Activated CD8-positive, alpha-beta memory T cell treated with anti-CD3 and anti-CD28 coated beads, Interleukin-2, amount 10 ng/mL, durations not matched to agents 7 days and 5 days (primary cell): ENCODE measurements at regions not wholly inside any gene's neighbourhood (a gene's known extent, or its start where the extent isn't known, plus 50 kb on each side); places are given as distances from the start of the nearest gene placed in this dataset.

Experiments
- ATAC-seq: fragments of 150-1000 bp; cut with Tn5 transposase; one replicate; pipeline ENCODE4 v1.10.0; 2021; ENCODE audit warnings: moderate library complexity
- CTCF ChIA-PET: fragments of 350-600 bp; sonication (Branson Sonifier 250); formaldehyde crosslinking; loops from one replicate; lab custom pipeline; 2021; ENCODE audit warnings: antibody characterized with exemption; lab: Charles Lee
- DNase-seq: peaks from one replicate; pipeline ENCODE4 v3.0.0-alpha.2; 2020
- H3K27ac Mint-ChIP-seq: one replicate; pipeline ENCODE4 v1.8.0; 2021; ENCODE audit warnings: mild to moderate bottlenecking, mixed read lengths
- H3K27me3 Mint-ChIP-seq: one replicate; pipeline ENCODE4 v1.8.0; 2021; ENCODE audit warnings: mixed read lengths
- H3K36me3 Mint-ChIP-seq: one replicate; pipeline ENCODE4 v1.8.0; 2021; ENCODE audit warnings: mild to moderate bottlenecking, mixed read lengths
- H3K4me1 Mint-ChIP-seq: one replicate; pipeline ENCODE4 v1.8.0; 2021; ENCODE audit warnings: mixed read lengths
- H3K4me3 Mint-ChIP-seq: one replicate; pipeline ENCODE4 v1.8.0; 2021; ENCODE audit warnings: mild to moderate bottlenecking, moderate library complexity, mixed read lengths
- H3K9me3 Mint-ChIP-seq: one replicate; pipeline ENCODE4 v1.8.0; 2022; ENCODE audit warnings: low read depth, mixed read lengths

- no peak overlapping the region for H3K4me3 Mint-ChIP-seq
- CTCF ChIA-PET: no interaction called here
- no peaks in the 10 kb centered on the region for H3K9me3 Mint-ChIP-seq
Measured at GRCh38 chr6:109290143-109290931, 91.9 kb downstream of the CD164 start.

GRCh38 chr6:109285366-109285765 lies 96.9 kb downstream of the CD164 start:
- DNase-seq: no peak

More at GRCh38 chr6:109290143-109290931, 91.9 kb downstream of the CD164 start:
- ATAC-seq: no peak
- Mint-ChIP-seq H3K27ac (no peak overlapping the region), H3K36me3 (no peaks in the 10 kb centered on the region), H3K4me1 (no peaks in the 10 kb centered on the region), H3K27me3 (peaks cover 11% of the 10 kb centered on the region)
- no peak for DNase-seq

GRCh38 chr6:109284675-109285074 lies 97.6 kb downstream of the CD164 start:
- Mint-ChIP-seq H3K27me3 (peaks cover 16% of the 10 kb centered on the region), H3K36me3 (no peaks in the 10 kb centered on the region), H3K27ac (no peak overlapping the region), H3K9me3 (no peaks in the 10 kb centered on the region), H3K4me3 (no peak overlapping the region), H3K4me1 (no peaks in the 10 kb centered on the region)
- ATAC-seq: no peak
- CTCF ChIA-PET: interaction anchor here (0.5 kb wide), 1 partner anchor 28 kb away, joined by 3 read pairs; no protein-coding TSS in a partner anchor
- no peak for DNase-seq

More at GRCh38 chr6:109285366-109285765, 96.9 kb downstream of the CD164 start:
- Mint-ChIP-seq H3K27me3 (peaks cover 16% of the 10 kb centered on the region), H3K4me3 (no peak overlapping the region), H3K27ac (no peak overlapping the region), H3K4me1 (no peaks in the 10 kb centered on the region), H3K36me3 (no peaks in the 10 kb centered on the region), H3K9me3 (no peaks in the 10 kb centered on the region)
- CTCF ChIA-PET: interaction anchor here (0.5 kb wide), 1 partner anchor 29 kb away, joined by 3 read pairs; no protein-coding TSS in a partner anchor
- no peak for ATAC-seq

GRCh38 chr6:109282756-109283155 lies 99.5 kb downstream of the CD164 start:
- DNase-seq: no peak
- H3K36me3 Mint-ChIP-seq: no peaks in the 10 kb centered on the region
- H3K9me3 Mint-ChIP-seq: no peaks in the 10 kb centered on the region
- H3K4me3 Mint-ChIP-seq: no peak overlapping the region
- peaks cover 15% of the 10 kb centered on the region for H3K27me3 Mint-ChIP-seq
- no peak for ATAC-seq
- CTCF ChIA-PET: no interaction called here
- H3K4me1 Mint-ChIP-seq: no peaks in the 10 kb centered on the region
- no peak overlapping the region for H3K27ac Mint-ChIP-seq

GRCh38 chr6:109279628-109280027 lies 102.6 kb downstream of the CD164 start:
- Mint-ChIP-seq H3K9me3 (no peaks in the 10 kb centered on the region), H3K4me3 (no peak overlapping the region), H3K27ac (no peak overlapping the region), H3K4me1 (no peaks in the 10 kb centered on the region), H3K36me3 (no peaks in the 10 kb centered on the region), H3K27me3 (peaks cover 6% of the 10 kb centered on the region)
- CTCF ChIA-PET: no interaction called here
- DNase-seq (no peak), ATAC-seq (no peak)

- CTCF ChIA-PET: no interaction called here
- Mint-ChIP-seq H3K36me3 (no peaks in the 10 kb centered on the region), H3K27ac (no peak overlapping the region), H3K4me1 (no peaks in the 10 kb centered on the region), H3K9me3 (peaks cover 5% of the 10 kb centered on the region), H3K27me3 (peaks cover 7% of the 10 kb centered on the region), H3K4me3 (no peak overlapping the region)
- DNase-seq: no peak
- no peak for ATAC-seq
Measured at GRCh38 chr6:109271622-109272021, 110.6 kb downstream of the CD164 start.

GRCh38 chr6:109269953-109270517 lies 112.2 kb downstream of the CD164 start:
- H3K4me3 Mint-ChIP-seq: no peak overlapping the region
- H3K4me1 Mint-ChIP-seq: no peaks in the 10 kb centered on the region
- DNase-seq: no peak
- no peak for ATAC-seq
- no peak overlapping the region for H3K27ac Mint-ChIP-seq
- CTCF ChIA-PET: no interaction called here
- H3K9me3 Mint-ChIP-seq: peaks cover 5% of the 10 kb centered on the region
- peaks cover 12% of the 10 kb centered on the region for H3K27me3 Mint-ChIP-seq
- H3K36me3 Mint-ChIP-seq: no peaks in the 10 kb centered on the region

GRCh38 chr6:109269057-109269456 lies 113.2 kb downstream of the CD164 start:
- no peak overlapping the region for H3K27ac Mint-ChIP-seq
- CTCF ChIA-PET: no interaction called here
- ATAC-seq: no peak
- peaks cover 5% of the 10 kb centered on the region for H3K9me3 Mint-ChIP-seq
- no peaks in the 10 kb centered on the region for H3K4me1 Mint-ChIP-seq
- H3K36me3 Mint-ChIP-seq: no peaks in the 10 kb centered on the region
- DNase-seq: no peak
- no peak overlapping the region for H3K4me3 Mint-ChIP-seq
- H3K27me3 Mint-ChIP-seq: peaks cover 14% of the 10 kb centered on the region

- DNase-seq (no peak), ATAC-seq (no peak)
- Mint-ChIP-seq H3K4me3 (no peak overlapping the region), H3K27ac (no peak overlapping the region), H3K27me3 (peaks cover 15% of the 10 kb centered on the region), H3K9me3 (peaks cover 5% of the 10 kb centered on the region), H3K4me1 (no peaks in the 10 kb centered on the region), H3K36me3 (no peaks in the 10 kb centered on the region)
- CTCF ChIA-PET: no interaction called here
Measured at GRCh38 chr6:109265530-109265929, 116.7 kb downstream of the CD164 start.

GRCh38 chr6:109263873-109264700 lies 118.2 kb downstream of the CD164 start:
- Mint-ChIP-seq H3K4me1 (no peaks in the 10 kb centered on the region), H3K9me3 (no peaks in the 10 kb centered on the region), H3K4me3 (no peak overlapping the region), H3K27me3 (peaks cover 11% of the 10 kb centered on the region), H3K27ac (no peak overlapping the region), H3K36me3 (no peaks in the 10 kb centered on the region)
- ATAC-seq (no peak), DNase-seq (no peak)
- CTCF ChIA-PET: no interaction called here

GRCh38 chr6:109262261-109262660 lies 120.0 kb downstream of the CD164 start:
- no peak for DNase-seq
- H3K27ac Mint-ChIP-seq: no peak overlapping the region
- CTCF ChIA-PET: no interaction called here
- H3K9me3 Mint-ChIP-seq: no peaks in the 10 kb centered on the region
- no peaks in the 10 kb centered on the region for H3K4me1 Mint-ChIP-seq
- ATAC-seq: no peak
- peaks cover 11% of the 10 kb centered on the region for H3K27me3 Mint-ChIP-seq
- no peak overlapping the region for H3K4me3 Mint-ChIP-seq
- no peaks in the 10 kb centered on the region for H3K36me3 Mint-ChIP-seq

GRCh38 chr6:109261811-109262210 lies 120.5 kb downstream of the CD164 start:
- CTCF ChIA-PET: no interaction called here
- Mint-ChIP-seq H3K27me3 (peaks cover 11% of the 10 kb centered on the region), H3K4me1 (no peaks in the 10 kb centered on the region), H3K27ac (no peak overlapping the region), H3K4me3 (no peak overlapping the region), H3K36me3 (no peaks in the 10 kb centered on the region), H3K9me3 (no peaks in the 10 kb centered on the region)
- ATAC-seq (no peak), DNase-seq (no peak)

- peaks cover 11% of the 10 kb centered on the region for H3K27me3 Mint-ChIP-seq
- H3K4me3 Mint-ChIP-seq: no peak overlapping the region
- H3K4me1 Mint-ChIP-seq: no peaks in the 10 kb centered on the region
- no peaks in the 10 kb centered on the region for H3K9me3 Mint-ChIP-seq
- ATAC-seq: no peak
- no peaks in the 10 kb centered on the region for H3K36me3 Mint-ChIP-seq
- H3K27ac Mint-ChIP-seq: no peak overlapping the region
- CTCF ChIA-PET: no interaction called here
- no peak for DNase-seq
Measured at GRCh38 chr6:109260701-109261100, 121.6 kb downstream of the CD164 start.
